ENCODE measurements at regions not wholly inside any gene's neighbourhood (a gene's known extent, or its start where the extent isn't known, plus 50 kb on each side); places are given as distances from the start of the nearest gene placed in this dataset.
"Not testable (repeated sequence)": the region's sequence is repeated elsewhere in the genome, so short reads cannot be mapped to it uniquely, and the experiment has no call there.

DNA sequence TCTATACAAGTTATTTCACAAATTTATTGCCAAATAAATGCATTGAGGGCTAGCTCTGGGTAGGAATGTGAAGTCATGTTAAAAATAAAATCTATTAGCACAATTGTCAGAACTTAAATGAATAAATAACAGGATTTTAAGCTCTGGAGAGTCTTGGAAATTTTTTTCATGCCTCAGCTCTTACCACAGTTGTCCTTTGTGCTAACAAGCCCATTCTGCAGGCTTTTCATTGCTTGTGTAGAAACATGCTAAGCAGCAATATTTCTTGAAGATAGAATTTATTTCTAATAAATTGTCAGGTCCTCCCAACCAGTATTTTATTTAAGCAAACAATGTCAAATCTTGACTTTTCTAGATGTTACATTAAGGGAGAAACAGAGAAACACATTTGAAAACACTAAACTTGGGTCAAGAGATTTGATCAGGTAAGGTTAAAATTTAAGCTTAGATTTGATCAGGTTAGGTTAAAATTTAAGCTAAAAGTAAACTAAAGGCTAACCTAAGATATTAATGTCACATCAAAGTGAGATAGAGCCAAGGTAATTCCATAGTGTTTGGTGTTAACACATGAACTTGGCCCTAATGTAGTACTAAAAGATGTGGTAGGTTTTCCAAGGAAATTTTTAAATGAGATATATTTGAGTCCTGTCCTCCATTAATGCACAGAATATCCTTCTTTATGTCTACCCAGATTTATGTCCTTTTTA lies 179.1 kb upstream of the IL1RAPL1 start:
- no peak for DNase-seq

DNA sequence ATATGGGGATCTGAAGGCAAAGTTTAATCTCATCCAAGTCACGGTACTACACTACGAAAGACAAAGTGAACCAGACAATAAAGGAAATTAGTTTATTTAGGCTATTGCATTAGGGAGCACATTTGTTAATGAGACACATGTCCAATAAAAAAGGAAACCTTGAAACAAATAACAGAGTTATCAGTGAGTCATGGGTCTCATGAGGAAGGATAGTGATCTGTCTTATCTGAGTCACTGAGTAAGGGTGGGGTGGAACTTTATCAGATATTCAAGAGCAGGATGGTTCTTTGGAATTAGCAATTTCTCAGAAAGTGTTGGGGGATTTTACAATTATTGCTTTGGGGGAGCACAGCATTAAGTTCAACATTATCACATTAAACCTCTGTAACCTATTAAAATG lies 188.9 kb upstream of the IL1RAPL1 start:
- DNase-seq = no peak

DNA sequence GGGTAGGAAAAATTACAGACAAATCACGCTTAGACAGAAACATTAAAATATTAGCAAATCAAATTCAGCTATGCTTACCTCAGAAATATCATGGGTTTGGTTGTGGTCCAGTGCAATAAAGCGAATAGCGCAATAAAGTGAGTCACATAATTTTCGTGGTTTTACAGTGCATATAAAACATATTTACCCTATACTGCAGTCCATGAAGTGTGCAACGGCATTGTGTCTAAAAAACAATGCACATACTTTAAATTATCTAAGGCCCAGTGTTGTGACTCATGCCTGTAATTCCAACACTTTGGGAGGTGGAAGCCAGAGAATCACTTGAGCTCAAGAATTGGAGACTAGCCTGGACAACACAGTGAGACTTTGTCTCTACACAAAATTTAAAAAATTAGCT lies 195.7 kb upstream of the IL1RAPL1 start:
- no peak for DNase-seq

DNA sequence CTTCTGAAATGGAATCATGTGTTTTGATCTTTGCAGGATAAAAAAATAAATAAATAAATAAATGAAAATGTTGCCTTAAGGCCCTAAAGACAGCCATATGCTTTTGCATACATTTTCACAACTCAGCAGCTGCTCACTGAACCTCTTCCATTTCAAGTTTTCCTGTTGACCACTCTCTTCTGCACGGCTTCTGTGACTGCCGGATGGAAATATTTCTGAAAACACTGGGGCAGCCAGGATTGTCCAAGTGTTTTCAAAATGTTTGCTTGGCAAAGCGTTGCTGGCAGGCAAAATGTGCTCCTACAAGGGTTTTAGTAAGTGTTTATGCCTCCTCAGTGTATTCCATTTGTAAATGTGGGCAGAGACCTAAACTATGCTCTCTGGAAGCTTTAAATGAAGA lies 208.1 kb upstream of the IL1RAPL1 start:
- no peak for DNase-seq

DNA sequence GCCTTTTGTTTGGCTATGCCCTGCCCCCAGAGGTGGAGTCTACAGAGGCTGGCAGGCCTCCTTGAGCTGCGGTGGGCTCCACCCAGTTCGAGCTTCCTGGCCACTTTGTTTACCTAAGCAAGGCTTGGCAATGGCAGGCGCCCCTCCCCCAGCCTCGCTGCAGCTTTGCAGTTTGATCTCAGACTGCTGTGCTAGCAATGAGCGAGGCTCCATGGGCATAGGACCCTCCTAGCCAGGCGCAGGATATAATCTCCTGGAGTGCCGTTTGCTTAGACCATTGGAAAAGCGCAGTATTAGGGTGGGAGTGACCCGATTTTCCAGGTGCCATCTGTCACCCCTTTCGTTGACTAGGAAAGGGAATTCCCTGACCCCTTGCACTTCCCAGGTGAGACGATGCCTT lies 219.6 kb upstream of the IL1RAPL1 start:
- not testable (repeated sequence) for DNase-seq

DNA sequence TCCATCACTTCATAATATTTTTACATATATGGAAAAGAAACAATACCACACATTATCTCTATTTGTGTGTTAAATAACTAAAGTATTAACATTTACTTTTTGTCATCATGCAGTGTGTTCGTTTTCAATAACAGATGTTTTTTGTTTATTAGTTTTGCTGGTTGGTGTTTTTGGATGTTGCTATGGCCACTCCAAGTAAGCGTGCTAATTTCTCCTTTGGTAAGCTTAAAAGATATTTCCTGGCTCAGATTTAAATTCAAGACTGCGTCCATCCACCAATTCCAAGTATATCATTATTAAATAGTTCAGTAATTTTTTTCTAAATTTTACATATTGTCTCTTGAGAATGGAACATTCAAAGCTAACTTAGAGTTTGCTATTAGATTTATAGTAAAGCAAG lies 235.4 kb upstream of the IL1RAPL1 start:
- DNase-seq = no peak

DNA sequence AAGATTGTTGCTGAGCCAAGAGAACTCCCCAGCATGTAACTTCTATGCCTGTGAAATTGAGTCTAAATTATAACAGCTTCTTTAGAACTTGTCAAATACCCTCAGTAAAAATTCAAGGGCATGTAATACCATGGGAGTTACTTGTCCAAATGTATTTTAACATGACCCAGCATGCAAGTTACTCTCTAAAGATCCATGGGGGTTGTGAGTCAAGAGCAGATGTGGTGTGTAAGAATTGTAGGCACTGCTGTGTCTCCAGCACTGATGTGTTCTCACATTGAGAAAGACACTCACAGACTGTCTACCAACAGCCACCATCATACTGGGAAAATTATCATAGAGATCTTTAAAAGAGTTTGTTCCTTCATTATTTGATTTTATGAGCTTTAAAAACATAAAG lies 237.4 kb upstream of the IL1RAPL1 start:
- no peak for DNase-seq

DNA sequence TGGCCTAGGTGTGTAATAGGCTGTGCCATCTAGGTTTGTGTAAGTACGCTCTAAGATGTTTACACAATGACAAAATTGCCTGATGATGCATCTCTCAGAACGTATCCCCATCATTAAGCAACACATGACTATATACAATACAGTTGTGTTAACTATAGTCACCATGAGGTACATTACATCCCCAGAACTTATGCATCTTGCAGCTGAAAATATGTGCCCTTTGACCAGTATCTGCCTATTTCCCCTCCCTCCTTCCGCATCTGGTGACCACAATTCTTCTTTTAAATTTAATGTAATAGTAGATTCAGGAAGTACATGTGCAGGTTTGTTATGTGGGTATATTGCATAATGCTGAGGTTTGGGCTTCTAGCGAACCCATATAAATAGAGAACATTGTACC lies 239.8 kb upstream of the IL1RAPL1 start:
- no peak for DNase-seq

DNA sequence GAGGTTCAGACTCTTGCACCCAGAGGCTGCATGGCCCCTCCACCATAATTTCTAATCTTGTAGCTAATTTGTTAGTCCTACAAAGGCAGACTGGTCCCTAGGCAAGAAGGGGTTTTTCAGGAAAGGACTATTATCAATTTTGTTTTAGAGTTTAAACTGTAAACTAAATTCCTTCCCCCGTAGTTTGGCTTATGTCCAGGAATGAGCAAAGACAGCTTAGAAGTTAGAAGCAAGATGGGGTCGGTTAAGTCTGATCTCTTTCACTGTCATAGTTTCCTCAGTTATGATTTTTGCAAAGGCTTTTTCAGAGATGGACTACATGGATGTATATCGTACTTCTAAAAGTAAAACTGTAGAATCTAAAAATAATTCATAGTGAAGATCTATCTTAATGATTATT lies 258.1 kb upstream of the IL1RAPL1 start:
- no peak for DNase-seq

DNA sequence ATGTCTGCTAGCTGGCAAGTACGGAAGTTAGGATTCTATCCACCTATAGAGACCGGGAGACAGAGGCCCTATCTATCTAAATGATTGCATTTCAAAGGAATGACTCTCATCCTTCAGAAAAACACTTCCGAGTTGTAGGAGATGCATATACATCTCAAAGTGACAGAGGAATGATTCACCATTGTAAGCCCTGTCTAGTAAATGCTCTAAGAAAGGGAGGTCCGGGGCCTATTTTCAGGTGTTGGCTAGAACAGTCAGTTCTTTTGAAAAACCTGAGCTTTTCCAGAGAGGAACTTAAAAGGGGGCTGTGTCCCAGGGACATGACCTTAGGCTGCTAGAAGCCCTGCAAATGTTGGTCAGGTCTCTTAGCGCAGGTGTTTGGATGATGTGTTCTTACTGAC lies 262.9 kb upstream of the IL1RAPL1 start:
- no peak for DNase-seq

DNA sequence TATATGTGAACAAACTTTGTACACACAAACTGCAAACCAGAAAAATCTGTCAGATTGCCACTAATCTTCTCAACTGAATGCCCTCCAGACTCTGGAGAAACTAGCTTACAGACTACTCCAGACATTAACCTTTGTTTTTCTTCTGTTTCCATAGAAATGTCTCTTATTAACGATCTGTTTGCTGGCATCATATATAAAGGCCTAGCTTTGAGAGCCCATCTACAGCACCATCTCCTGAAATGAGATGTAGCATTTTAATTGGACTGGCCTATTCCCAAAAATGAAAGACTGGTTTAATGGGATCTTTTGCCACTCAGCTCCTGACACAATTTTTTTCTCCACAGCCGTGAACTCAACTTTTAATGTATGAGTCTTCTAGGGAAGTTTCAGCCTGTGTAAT lies 266.0 kb upstream of the IL1RAPL1 start:
- no peak for DNase-seq

DNA sequence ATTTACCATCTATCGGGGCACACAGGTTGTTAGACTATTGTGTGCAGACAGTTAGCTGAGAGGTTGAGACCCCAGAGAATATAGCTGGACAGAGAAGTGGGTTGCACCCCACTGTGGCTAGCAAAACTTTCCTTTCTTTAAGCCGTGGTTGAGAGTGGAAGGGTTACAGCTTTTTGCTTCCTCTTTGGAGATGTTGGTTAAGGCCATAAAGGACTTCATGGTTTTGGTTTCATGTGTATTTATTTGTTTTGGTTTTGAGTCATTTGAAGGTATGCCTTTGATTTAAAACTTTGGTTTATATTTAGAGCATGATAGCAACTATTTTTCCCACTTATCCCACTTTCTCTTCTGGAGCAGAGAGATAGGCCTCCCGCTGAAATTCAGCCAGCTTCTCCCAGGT lies 274.3 kb upstream of the IL1RAPL1 start:
- no peak for DNase-seq

DNA sequence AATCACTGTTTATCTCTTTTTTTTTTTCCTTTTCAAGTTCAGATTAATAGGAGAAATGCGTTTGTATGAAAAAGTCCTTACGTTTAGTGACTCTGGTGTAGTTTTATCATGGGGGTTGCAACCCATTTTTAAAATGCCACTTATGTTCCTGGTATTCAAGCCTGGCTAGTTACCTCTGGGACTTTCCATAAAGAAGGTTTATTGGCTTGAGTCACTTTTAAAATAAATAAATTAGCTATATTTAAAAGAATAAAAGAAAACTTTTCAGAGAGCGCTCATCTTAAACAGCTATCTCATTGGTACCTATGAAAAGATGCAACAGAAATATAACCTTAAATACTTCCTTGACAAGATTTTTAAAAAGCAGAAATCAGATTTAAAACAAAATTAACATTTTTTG lies 275.0 kb upstream of the IL1RAPL1 start:
- DNase-seq = no peak

DNA sequence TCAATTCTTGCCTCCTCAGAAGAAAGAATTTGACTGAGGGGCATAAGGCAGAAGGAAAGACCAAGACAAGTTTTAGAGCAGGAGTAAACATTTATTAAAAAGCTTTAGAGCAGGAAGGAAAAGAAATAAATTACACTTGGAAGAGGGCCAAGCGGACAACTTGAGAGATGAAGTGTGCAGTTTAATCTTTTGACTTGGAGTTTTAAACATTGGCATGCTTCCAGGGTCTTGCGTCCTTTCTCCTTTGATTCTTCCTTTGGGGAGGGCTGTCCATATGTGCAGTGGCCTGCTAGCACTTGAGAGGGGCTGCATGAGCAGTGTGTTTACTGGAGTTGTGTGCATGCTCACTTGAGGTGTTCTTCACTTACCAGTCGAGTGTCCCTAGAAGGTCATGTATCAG lies 275.8 kb upstream of the IL1RAPL1 start:
- no peak for DNase-seq

DNA sequence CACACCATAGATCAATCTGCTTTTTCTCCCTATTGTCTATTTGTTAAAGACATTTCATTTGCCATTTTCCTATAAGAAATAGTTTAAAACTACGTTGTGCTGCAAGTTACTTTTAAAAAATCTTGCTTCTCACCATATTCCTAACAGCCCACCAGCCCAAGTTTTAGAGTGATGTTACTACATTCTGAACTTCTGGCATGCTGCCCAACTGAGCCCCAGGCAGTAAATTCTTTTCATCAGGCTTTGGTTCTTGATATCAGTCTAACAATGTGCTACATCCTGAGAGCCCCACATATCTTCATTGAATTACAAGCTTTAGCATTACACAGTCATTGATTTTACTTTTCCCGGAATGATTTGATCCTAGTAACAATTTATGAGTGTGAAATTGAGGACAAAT lies 283.8 kb upstream of the IL1RAPL1 start:
- DNase-seq = no peak

DNA sequence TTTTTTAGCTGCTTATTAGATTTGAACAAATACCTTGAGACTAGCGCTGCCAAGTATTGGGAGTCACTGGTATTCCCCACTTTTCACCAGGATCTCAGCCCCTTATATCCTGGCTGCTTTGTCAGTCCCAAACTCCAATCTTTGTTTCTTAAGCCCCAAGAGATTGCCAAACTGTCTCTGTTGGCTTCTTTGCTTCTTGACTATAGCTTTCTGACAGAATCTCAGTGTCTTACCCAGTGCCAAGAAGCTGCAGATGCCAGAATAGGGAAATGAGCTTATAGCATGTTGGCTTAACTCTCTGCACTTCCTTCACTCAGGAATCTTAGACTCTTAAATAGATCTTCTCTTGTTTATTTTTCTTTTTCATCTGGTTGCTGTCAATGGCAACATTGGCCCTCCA lies 297.5 kb upstream of the DCAF8L1 start:
- DNase-seq = no peak

DNA sequence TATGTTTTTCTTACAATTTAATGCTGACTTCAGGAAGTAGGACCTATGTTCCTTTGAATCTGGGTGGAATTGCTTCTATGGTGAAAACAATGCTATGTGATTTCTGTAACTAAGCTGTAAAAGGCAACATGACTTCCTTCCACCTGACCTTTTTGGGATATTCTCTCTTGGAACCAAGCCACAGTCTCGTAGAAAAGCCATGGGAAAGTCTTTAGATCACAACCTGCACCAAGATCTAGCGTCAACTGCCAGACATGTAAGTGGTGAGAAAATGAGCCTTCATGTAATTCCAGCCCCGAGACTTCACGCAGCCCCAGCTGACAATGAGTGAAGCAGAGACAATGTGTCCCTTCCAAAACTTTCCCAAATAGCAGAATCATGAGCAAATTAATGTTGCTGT lies 297.0 kb upstream of the DCAF8L1 start:
- no peak for DNase-seq

DNA sequence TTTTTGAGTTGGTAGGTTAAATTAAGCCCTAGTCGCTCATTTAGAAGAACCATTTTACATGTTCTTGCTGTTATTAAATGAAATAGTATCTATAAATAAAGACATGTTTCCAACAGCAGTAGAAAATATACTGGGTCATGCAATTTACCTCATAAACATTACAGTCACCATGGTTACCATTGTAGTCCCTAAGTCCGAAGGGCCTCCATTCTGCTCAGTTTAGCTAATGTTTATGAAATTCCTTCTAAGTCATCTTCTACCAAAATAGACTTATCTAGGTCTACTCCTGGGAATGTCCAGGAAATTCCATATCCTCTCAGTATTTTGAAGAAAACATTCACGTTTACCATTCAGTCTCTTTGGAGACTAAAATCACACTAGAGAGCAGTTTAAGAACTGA lies 292.5 kb upstream of the DCAF8L1 start:
- no peak for DNase-seq

DNA sequence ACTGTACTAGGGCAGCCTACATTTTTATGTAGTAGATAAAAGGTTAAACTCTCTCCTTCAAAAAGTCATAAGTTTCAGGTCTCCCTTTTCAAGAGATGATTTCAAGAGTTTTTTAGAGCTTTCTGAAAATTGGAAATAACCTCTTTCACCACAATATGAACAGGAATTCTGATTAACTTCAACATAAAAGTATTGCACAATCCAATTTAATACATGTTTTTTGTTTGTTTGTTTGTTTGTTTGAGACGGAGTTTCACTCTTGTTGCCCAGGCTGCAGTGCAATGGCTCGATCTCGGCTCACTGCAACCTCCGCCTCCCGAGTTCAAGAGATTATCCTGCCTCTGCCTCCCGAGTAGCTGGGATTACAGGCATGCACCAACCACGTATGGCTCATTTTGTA lies 265.4 kb upstream of the DCAF8L1 start:
- DNase-seq = no peak

DNA sequence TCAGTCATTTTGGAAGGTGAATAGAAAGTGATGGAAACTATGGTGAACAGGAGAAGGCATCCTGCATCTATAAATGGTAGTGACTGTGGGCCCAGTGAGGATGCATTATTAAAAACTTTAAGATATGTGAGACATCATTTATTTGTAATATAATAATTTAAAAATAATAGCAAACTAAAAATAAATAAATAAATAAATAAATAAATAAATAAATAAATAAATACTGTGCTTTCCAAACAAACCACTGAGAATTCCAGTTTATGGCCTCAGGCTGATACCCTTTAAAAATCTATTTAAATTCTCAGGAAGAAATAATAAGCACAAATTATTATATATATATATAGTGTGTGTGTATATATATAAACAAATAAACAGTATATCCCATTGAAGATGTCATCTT lies 248.0 kb upstream of the DCAF8L1 start:
- no peak for DNase-seq

DNA sequence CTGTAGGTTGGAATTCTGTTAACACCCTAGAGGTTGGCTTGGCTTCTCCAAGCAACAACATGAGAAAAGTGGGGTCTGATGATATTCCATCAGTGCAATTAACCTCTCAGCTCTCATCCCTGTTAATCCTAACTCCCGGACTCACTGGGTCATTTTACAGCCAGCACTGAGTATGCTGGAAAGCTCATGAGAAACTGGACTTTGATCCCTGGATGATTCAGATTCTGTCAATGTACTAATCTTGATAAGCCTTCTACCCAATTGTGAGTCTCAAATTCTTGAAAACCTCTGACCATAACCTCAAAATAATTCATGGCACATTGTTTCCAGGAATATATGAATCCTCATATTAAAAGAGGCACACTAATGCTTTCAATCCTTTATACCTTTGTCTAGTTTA lies 244.3 kb upstream of the DCAF8L1 start:
- DNase-seq = no peak

DNA sequence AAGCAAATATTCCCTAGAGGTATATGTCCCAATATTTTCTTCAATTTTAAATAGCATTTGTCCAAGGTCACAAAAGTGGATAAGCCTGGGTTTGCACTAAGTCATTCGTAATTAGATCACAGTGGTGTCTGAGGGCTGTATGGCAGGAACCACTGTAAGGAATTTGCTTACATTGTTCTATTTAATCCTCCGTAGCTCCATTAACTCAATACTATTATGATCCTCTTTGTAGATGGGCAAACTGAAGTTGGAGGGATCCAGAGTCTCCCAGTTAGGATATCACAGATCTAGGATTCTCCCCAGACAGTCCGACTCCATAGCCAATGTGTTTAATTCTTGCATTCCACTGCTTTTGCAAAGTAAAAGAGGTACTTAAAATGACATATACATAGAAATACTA lies 242.7 kb upstream of the DCAF8L1 start:
- DNase-seq = no peak

DNA sequence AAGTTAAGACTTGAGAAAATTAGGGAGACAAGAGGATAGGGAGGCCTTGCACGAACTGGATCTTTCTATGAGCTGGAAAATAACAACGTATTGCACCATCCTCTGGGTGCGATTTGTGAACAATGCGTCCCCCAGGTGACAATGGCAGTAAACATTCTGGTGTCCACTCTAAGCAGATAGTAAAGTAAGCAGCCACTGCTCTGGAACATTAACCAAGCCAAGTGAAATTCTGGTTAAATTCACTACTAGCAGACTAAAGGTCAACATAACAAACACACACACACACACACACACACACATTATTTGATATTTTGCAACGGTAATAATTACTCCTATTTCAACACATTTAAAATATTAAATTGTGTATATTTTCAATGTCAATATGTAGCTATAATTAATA lies 242.2 kb upstream of the DCAF8L1 start:
- no peak for DNase-seq

DNA sequence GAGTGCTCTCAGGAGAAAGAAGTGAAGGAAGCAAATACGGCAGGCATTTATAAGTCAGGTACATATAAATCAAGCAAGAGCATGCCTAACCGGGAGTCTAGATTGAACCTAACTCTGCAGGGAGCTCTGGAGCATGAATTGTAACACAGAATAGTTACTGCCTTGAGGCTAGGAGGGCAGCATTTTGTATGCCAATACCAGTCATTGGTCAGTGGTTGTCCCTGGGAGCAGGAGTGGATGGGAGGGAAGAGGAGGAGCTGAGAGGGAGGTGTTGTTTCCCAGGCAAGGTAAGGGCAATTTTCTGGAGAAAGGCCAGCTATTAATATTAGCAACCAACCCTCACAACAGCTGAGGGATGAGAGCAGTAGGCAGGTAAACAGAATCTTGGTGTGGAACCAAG lies 224.7 kb upstream of the DCAF8L1 start:
- DNase-seq = peak; percentile 1

DNA sequence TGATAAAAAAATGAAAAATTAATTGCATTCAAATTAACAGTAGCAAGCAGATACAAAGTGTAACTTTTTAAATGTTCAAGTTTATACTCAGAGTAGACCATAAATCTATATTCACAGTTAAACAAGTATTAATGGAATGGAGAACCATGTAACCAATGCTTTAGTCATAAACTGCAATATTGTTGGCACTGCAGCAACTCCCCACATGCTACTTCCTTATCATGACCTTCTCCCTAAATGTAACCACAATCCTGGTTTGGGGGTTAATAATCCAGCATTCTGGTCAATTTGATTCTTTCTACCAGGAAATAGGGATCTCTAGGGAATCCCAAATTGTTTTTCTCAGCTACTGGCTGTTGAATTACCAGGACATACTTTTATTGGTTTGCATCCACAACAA lies 223.9 kb upstream of the DCAF8L1 start:
- no peak for DNase-seq

DNA sequence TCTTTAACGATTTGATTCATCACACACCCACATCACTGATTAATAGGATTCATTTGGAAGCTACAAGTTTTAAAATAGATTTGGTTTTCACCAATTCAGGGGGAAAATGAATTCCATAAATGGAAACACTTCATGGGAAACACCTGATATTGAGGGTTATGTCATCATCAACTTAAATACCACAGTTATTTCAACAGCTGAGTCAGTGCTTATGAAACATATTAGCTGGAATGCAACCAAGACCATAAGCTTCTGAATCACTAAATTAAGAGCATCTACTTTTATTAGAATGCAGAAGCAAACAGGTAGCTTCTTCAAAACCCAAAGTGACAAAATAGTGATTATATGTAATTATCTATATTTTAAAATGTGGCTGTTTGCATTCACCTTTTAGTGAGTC lies 207.8 kb upstream of the DCAF8L1 start:
- DNase-seq = no peak

Data from NCI-H774 (cell line).